ENCODE measurements at regions not wholly inside any gene's neighbourhood (a gene's known extent, or its start where the extent isn't known, plus 50 kb on each side); places are given as distances from the start of the nearest gene placed in this dataset.
"Not testable (repeated sequence)": the region's sequence is repeated elsewhere in the genome, so short reads cannot be mapped to it uniquely, and the experiment has no call there.

DNA sequence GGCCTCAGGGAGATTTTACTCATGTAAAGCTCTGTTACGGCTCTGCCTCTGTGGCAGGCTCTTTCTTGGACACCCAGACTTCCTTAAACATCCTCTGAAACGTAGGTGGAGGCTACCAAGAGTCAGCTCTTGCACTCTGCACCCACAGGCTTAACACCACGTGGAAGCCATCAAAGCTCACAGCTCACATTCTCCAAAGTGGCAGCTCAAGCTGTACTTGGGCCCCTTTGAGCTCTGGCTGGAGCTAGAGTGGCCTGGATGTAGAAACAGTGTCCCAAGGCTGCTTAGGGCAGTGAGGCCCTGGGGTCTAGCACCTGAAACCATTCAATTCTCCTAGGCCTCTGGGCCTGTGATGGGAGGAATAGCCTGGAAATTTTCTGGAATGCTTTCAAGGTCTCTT is 155.3 kb upstream of the CDKN3 start:
- DNase-seq (ENCODE audit: low read depth in 2 of 3, low spot score in 2 of 3) = no peak

DNA sequence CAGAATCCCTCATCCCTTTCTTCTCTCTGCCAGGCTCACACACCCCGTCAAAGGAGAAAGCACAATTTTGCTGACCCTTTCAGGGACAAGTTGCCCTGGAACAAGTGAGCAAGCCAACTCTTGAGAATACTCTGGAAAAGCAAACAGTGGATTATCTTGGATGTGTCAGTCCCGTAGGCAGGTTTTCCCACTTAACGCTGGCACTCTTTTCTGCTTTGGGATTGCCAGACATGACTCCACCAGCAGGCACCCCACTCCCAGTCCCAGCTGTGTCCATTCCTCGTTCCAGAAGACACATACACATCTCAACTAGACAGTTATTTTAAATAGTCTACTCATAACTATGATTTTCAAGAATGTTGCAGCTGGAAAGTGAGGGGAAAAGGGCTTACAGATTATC is 145.5 kb upstream of the CDKN3 start:
- no peak for DNase-seq (ENCODE audit: low read depth in 2 of 3, low spot score in 2 of 3)

DNA sequence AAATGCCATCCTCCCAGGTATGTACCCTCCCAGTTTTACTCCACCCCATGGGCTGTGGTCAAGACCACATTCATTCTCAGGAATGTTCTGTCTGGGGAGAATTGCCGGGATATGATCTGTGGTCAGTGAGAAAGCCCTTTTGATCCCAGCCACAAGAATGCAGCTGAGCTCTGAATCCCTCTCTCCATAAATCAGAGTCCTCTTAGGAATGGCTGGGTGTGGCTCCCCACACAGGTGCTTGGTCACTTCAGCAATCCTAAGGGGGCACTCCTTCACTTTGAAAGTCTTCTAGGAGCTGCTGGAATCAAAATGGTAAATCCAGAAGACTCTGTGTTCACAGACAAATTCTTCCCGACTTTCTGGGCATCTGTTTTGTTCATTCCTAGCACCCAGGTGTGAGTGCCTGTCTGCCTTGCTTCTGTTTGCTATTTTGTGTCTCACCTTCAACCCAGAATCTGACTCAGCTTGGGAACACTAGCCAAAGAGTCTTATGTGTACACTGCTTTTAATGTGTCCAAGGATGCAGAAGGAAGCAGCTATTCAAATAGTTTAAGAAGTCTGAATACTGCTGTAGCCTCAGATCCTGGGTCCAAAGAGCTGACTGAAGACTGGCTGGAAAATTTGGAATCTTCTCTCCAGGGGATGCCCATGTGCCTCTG is 144.6 kb upstream of the CDKN3 start:
- DNase-seq (ENCODE audit: low read depth in 2 of 3, low spot score in 2 of 3) = no peak

DNA sequence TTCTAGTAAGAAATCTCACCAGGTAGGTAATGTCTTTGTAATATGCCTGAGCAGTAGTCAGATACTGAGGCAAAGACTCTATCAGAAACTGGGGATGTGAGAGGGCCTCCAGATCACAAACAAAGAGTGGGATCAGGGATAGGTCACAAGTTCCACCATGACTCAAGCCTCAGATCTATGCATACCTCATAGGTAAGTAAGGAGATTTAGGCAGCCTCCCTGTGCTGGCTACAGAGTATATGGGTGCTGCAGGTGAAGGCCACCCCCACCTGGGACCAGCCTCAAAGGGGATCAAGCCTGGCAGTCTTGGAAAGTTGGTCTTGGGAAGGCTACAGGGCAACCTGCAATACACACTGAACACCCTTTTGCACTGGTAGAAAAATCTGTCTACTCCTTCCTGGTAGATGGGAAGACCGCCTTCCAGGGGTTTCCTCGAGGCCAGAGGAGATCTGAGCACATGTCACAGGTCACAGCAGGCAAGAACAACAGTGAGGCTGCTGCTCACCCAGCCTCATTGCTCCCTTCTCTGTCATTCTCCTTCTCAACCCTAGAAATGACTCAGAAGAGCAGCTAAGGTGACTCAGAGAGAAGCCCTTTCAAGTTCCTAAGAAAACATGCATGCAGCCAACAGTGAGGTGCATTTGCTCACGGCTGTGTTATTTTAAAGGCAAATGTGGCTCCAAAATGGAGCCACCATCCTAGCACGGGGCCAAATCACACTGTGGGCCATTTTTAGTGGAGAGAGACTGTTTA is 143.4 kb upstream of the CDKN3 start:
- no peak for DNase-seq (ENCODE audit: low read depth in 2 of 3, low spot score in 2 of 3)

DNA sequence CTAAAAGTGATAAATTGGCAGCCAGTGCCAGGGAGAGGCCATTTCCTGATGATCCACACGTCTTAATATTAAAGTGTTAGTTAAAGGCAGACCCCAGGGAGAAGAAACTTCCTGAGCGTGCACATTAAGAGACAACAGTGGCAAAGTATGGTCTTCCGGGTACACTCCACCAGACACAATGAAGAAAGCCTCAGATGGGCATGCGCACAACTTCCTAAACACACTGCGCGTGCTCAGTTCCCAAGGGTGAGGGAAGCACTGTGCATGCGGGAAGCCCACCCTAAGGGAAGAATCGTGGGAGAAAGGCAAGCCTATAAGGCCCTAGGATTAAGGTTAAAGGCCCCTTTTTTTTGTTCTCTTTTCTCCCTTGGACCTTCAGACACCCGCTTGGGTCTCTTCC is 140.7 kb upstream of the CDKN3 start:
- DNase-seq (ENCODE audit: low read depth in 2 of 3, low spot score in 2 of 3) = no peak

DNA sequence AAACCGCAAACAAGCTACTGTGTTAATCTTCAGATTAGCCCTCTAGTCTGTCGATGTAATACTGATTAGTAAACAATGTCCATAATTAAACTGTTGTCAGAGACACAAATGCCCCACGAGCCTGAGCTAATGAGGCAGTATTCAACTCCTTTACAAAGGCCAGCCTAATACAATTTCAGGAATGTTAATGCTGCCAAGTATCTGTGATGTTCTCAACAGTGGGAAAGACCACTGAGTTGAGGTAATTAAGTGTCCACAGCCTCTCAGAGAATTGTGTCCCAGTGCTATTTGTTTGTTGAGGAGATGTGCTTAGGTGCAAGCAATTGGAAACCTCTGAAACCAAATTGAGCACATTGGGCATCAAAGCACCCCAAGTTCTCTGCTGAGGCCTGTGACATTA is 139.4 kb upstream of the CDKN3 start:
- no peak for DNase-seq (ENCODE audit: low read depth in 2 of 3, low spot score in 2 of 3)

DNA sequence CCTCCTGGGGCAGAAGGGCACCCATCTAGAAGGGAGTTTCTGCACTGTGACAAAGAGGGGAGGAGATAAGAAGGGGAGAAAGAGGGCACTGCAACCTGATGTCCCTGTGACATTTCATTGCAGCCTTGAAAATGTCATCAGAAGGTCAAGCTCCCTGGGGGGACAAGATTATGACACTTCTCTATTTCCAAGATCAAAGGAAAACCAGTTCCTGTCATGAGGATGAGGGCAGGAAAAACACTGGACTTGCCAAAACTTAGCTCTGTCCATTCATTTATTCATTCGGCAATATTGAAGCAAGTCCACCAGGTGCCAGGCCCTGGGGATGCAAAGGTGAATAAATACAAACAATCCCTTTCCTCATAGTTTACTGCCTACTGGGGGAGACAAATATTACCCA is 138.4 kb upstream of the CDKN3 start:
- no peak for DNase-seq (ENCODE audit: low read depth in 2 of 3, low spot score in 2 of 3)

DNA sequence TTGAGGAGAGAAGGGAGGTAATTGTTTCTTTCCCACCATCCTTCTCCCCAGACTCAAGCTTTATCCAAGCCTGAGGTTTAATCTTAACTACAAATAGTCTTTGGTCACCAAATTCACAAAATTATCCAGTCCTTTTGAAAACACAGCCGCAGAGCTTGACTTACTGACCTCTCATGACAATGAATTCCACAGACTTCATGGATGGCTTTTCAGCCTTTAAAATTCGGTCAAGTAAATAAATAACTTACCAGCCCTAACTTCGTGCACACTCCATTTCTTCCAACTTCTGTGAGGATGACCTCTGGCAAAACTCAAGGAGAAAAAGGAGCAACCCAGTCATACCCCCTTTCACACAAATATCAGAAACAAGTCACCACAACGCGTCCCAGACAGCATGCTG is 137.0 kb upstream of the CDKN3 start:
- DNase-seq (ENCODE audit: low read depth in 2 of 3, low spot score in 2 of 3) = no peak

DNA sequence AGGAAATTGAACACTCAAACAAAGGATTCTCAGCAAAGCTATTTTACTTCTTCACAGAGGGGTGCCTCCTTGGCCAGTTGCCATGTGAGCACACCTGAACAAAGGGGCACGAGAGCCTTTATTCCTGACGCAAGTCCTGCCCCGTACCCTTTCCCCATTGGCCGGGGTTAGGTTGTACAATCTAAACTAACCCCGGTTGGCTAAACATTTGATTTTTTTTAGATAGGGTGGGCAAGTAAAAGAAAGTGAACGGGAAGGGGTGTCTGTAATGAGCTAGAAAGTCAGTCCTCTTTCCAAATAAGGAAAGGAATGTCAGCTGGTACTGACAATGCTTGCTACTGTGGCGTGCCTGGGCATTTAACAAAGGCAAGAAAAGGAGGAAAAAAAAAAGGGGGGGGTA is 135.5 kb upstream of the CDKN3 start:
- DNase-seq (ENCODE audit: low read depth in 2 of 3, low spot score in 2 of 3) = no peak

DNA sequence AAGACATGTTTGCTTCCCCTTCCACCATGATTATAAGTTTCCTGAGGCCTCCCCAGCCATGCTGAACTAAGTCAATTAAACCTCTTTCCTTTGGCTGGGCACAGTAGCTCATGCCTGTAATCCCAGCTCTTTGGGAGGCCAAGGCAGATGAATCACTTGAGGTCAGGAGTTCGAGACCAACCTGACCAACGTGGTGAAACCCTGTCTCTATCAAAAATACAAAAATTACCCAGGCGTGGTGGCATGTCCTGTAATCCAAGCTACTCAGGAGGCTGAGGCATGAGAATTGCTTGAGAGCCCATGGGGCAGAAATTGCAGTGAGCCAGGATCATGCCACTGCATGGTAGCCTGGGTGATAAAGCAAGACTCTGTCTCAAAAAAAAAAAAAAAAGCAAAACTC is 130.2 kb upstream of the CDKN3 start:
- not testable (repeated sequence) for DNase-seq (ENCODE audit: low read depth in 2 of 3, low spot score in 2 of 3)

DNA sequence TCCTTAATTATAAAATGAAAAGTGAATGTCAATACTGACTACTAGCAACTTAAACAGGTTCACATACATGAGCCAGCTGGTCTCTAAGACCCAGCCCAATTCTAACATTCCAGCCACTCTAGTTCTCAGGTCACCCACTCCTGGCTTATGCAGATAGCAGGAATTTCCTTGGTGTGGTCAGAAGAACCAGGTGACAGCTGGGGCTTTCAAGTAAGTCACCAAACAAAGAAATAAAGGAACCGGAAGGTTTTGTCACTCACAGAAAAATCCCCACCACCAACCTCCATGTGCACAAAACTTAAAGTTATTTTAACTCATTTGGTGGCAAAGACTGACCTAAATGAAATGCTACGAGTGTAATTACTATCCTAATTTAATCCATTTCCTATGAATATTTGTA is 129.6 kb upstream of the CDKN3 start:
- peak in 2 of 3 donors; percentile 45 to 60 for DNase-seq (ENCODE audit: low read depth in 2 of 3, low spot score in 2 of 3)

DNA sequence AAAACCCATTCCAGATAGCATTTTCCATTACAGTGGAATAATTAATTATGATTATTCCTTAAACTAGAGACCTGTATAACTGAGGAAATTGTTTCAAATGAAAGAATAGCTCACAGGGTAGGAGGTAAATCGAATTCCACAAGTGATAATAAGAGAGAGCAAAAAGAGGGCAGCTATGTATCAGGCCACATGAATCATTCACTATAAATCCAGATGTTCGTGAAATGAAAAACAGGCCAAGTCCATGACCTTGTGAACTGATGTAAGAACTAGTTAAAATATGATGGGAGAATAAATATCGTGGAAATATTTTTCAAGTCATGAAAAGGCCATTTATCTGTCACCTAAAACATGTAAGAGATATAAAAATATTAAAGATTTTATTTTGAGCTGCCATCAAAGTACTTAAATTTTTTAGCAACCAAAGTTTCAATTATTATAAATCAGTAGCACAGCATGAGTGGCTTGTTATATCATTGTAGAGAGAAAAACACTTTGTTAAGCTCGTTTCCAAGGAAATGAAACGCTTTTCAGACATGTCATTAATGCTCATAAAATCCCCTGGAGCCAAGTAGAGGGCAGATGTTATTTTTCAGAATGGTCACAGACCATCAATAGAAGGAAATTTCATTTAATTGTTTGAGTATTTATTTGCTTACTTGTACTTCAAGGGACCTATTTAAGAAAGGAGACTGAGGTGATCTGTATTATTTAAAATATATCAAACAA is 120.6 kb upstream of the CDKN3 start:
- DNase-seq (ENCODE audit: low read depth in 2 of 3, low spot score in 2 of 3) = no peak

DNA sequence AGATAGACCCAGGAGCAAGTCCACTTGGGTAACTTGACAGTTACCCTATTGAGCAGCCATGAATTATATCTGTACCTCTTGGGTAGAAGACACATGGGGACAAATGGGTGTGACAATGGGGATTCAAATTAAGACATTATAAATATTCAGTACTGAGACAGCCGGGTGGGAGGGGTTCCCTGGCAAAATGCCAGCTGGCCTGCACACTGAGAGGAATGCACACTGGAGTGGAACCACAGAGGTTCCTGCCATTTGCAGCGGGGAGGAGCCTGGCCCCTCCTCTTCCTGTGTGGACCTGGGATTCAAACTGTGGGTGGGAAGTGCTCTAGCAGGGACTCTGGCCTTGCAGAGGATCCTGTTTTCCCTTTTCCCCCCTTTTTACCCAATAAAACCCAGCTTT is 118.7 kb upstream of the CDKN3 start:
- DNase-seq (ENCODE audit: low read depth in 2 of 3, low spot score in 2 of 3) = no peak

DNA sequence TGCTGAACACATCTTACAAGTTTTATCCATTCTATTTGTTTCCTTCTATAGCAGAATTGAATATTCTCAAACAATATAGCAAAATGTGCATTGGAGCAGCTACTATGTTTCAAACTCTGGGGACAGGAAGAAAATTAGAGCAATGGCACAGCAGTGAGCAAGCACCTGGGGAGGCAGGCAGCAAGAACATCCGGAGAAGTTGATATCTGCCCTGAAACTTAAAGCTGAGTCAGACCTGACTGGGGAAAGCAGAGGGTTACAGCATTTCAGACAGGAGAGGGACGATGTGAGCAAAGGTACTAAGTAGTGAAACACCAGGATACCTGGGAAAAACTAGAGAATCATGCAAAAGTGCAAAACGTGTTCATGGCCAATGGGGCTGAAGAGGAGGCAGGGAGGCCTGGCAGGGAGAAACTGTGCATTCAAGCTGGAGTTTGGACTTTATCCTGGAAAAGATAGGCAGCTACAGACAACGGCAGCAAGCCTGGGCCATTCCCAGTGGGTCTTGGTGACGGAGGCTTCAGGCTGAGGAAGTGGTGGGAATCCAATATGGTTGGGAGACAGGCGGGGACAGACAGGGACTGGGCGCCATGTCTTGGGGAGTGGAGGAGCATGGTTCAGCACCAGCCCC is 118.0 kb upstream of the CDKN3 start:
- DNase-seq (ENCODE audit: low read depth in 2 of 3, low spot score in 2 of 3) = no peak

DNA sequence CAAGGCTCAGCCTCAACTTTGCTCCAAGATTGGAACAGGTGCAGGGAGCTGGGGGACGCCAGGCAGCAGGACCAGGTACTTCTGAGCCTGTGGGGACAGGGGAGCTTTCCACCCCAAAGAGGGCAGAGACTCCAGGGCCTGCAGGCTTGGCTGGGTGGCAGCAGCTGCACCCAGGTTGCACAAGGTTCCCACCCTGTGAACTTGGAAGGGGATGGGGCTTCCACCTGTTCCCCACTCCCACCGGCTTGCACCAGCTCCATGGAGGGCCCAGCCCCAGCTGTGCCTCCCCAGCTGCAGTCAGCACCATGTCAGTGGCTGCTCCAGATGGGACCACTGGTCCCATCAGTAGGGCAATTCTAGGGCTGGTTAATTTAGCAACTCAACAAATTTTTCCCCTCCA is 114.0 kb upstream of the CDKN3 start:
- DNase-seq (ENCODE audit: low read depth in 2 of 3, low spot score in 2 of 3) = no peak

DNA sequence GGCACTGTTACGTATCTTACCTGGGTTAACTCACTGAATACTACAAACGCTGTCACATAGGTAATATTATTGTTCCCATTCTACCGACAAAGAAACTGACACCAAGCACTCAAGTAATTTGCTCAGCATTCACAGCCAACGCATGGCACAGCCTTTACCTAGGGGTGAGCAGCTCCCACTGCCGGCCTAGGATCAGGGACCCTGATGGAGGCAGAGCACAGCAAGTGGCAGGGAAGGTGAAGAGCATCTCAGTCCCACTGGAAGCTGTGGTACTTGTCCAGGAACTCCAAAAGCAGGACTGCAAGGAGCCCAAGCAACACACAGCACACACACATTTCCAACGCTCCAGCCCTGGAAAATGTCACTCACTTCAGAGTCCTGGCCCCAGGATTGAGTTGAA is 111.8 kb upstream of the CDKN3 start:
- DNase-seq (ENCODE audit: low read depth in 2 of 3, low spot score in 2 of 3) = no peak

DNA sequence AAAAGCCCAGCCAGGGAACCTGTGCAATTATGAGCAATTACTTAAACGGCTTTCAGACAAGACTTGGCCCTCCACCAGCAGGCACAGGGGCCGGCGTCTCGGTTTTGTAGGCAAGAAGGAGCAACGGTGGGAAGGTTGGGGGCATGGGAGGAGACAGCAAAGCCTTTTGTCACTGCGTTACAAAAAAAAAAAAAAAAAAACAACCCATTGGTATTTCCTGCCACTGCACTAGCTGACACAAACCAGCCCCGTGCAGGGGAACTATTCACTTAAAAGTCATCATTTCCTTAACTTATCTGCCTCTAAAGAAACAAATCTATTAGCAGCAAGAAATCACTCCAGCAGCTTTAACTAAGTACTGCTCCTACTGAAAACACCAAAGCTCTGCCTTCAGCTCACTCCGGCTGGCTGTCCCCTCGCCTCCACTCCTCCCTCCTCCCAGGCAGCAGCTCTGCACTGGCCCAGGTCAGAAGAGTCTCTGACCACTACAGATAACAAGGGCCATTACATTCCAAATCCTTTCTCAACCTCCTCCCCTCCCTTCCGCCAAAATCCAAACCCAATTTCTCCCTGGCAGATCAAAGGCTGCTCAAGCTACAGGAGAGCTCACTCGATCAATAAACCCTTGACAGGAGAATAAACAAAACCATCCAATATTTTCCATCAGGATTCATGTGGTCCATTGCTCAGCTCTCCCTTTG is 105.2 kb upstream of the CDKN3 start:
- no peak for DNase-seq (ENCODE audit: low read depth in 2 of 3, low spot score in 2 of 3)

DNA sequence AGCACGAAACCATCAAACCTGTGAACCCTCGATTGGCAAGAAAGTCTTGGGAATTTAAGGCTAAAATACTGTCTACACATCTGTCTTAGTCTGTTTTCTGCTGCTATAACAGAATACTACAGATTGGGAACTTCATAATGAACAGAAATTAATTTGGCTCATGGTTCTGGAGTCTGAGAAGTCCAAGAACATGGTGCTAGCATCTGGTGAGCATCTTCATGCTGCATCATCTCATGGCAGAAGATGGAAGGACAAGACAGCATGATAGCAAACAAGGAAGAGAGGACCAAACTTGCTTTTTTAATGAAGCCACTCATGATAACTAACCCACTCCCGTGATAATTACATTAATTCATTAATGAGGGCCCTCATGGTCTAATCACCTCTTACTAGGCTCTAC is 102.0 kb upstream of the CDKN3 start:
- no peak for DNase-seq (ENCODE audit: low read depth in 2 of 3, low spot score in 2 of 3)

DNA sequence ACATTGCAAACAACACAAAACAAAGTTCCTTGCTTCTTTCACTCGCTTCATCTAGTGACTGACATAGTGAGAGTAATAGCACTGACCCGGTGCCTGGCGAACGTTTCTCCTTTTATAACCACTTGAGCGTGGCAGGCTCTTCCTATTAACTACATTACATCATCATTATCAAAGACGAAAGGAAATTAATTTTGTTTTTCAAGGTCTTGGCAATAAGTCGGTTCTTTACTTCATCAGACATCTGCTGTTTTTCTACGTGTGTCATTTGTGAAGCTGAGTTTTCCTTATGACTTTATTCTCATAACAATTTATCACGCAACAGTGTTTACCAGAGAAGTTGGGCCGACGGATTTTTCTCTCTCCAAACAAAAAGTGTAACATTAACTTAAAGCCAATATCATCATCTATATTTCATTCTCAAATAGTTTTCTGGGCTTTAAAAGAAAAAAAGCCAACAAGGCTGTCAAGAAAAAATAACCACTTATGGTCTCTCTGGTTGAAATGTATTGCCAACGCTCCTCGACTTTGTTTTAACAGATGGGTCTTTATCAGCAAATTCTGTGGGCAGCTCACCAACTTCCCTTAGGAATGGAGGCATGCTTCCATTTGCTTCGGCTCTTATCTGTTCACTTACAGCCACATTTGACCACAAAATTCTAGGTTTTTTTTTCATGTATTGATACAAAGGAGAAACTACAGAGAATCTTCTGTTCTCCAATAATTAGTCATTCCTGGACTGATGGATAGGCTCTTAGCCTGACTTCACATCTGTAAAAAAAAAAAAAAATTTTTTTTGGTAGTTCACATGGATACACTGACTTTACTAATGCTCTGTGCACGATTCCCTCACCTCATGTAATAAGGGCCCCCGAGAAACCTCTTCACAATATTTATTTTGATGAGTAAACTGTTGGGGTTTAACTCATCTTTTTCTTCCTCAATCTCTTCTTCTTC is 97.1 kb upstream of the CDKN3 start:
- DNase-seq (ENCODE audit: low read depth in 2 of 3, low spot score in 2 of 3) = no peak

DNA sequence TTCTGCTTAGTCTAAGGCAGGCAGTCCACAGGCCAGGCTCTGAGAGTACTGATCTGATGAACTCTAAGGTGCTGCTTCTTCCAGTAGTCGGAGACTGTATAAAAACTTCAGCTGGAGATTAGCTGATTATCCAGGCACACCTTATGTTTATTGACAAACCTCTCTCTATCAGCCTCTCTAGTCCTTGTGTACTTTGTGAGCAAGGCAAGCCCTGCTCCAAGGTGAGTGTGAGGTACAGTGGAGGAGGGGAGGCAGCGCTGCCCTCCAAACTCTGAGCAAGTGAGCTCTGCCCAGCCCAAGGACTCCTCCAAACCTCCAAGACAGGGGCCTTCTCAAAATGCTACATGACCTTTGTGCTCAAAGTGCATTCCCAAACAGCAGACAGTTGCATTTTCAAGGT is 95.9 kb upstream of the CDKN3 start:
- DNase-seq (ENCODE audit: low read depth in 2 of 3, low spot score in 2 of 3) = no peak

Measured in hematopoietic multipotent progenitor cell (in vitro differentiated cells).